ENCODE measurements at regions not wholly inside any gene's neighbourhood (a gene's known extent, or its start where the extent isn't known, plus 50 kb on each side); places are given as distances from the start of the nearest gene placed in this dataset.

- DNase-seq (ENCODE audit: low spot score) (no peak), ATAC-seq (no peak)
These were observed 406.2 kb upstream of the BRINP1 start for GRCh38 chr9:119775410-119775809.

GRCh38 chr9:119773823-119774222, 404.6 kb upstream of the BRINP1 start:
- DNase-seq (ENCODE audit: low spot score) (no peak), ATAC-seq (no peak)

GRCh38 chr9:119771341-119771740, 402.1 kb upstream of the BRINP1 start:
- ATAC-seq (no peak), DNase-seq (ENCODE audit: low spot score) (no peak)

GRCh38 chr9:119768266-119768665, 399.0 kb upstream of the BRINP1 start:
- ATAC-seq (no peak), DNase-seq (ENCODE audit: low spot score) (no peak)

GRCh38 chr9:119765632-119766175, 396.5 kb upstream of the BRINP1 start:
- DNase-seq (ENCODE audit: low spot score) = no peak
- ATAC-seq = no peak

- ATAC-seq (no peak), DNase-seq (ENCODE audit: low spot score) (no peak)
These were observed 394.0 kb upstream of the BRINP1 start for GRCh38 chr9:119763260-119763659.

GRCh38 chr9:119761812-119762211, 392.6 kb upstream of the BRINP1 start:
- ATAC-seq (no peak), DNase-seq (ENCODE audit: low spot score) (no peak)

- ATAC-seq = no peak
- no peak for DNase-seq (ENCODE audit: low spot score)
These were observed 389.8 kb upstream of the BRINP1 start for GRCh38 chr9:119758990-119759389.

GRCh38 chr9:119758241-119758640, 389.0 kb upstream of the BRINP1 start:
- no peak for DNase-seq (ENCODE audit: low spot score)
- ATAC-seq = no peak

GRCh38 chr9:119739476-119739875, 370.2 kb upstream of the BRINP1 start:
- ATAC-seq (no peak), DNase-seq (ENCODE audit: low spot score) (no peak)

- DNase-seq (ENCODE audit: low spot score) (no peak), ATAC-seq (no peak)
These were observed 367.5 kb upstream of the BRINP1 start for GRCh38 chr9:119736491-119737454.

GRCh38 chr9:119727988-119728387, 358.8 kb upstream of the BRINP1 start:
- no peak for DNase-seq (ENCODE audit: low spot score)
- ATAC-seq = no peak

GRCh38 chr9:119726035-119726434, 356.8 kb upstream of the BRINP1 start:
- ATAC-seq = no peak
- no peak for DNase-seq (ENCODE audit: low spot score)

- DNase-seq (ENCODE audit: low spot score) = no peak
- ATAC-seq = no peak
These were observed 353.1 kb upstream of the BRINP1 start for GRCh38 chr9:119722384-119722783.

- ATAC-seq = no peak
- no peak for DNase-seq (ENCODE audit: low spot score)
These were observed 343.1 kb upstream of the BRINP1 start for GRCh38 chr9:119712325-119712724.

GRCh38 chr9:119709431-119709830, 340.2 kb upstream of the BRINP1 start:
- no peak for ATAC-seq
- DNase-seq (ENCODE audit: low spot score) = no peak

GRCh38 chr9:119707228-119707845, 338.1 kb upstream of the BRINP1 start:
- ATAC-seq = no peak
- DNase-seq (ENCODE audit: low spot score) = no peak

- no peak for ATAC-seq
- no peak for DNase-seq (ENCODE audit: low spot score)
These were observed 332.4 kb upstream of the BRINP1 start for GRCh38 chr9:119701651-119702050.

- DNase-seq (ENCODE audit: low spot score) = no peak
- ATAC-seq = no peak
These were observed 329.3 kb upstream of the BRINP1 start for GRCh38 chr9:119698535-119698934.

- DNase-seq (ENCODE audit: low spot score) = no peak
- ATAC-seq = no peak
These were observed 328.8 kb upstream of the BRINP1 start for GRCh38 chr9:119697996-119698395.

- DNase-seq (ENCODE audit: low spot score) = no peak
These were observed 320.6 kb upstream of the BRINP1 start for GRCh38 chr9:119689879-119690278.

GRCh38 chr9:119688547-119688946, 319.3 kb upstream of the BRINP1 start:
- no peak for DNase-seq (ENCODE audit: low spot score)

More at GRCh38 chr9:119689879-119690278, 320.6 kb upstream of the BRINP1 start:
- ATAC-seq = no peak

More at GRCh38 chr9:119688547-119688946, 319.3 kb upstream of the BRINP1 start:
- ATAC-seq = no peak
